ENCODE measurements at regions not wholly inside any gene's neighbourhood (a gene's known extent, or its start where the extent isn't known, plus 50 kb on each side); places are given as distances from the start of the nearest gene placed in this dataset.

DNA sequence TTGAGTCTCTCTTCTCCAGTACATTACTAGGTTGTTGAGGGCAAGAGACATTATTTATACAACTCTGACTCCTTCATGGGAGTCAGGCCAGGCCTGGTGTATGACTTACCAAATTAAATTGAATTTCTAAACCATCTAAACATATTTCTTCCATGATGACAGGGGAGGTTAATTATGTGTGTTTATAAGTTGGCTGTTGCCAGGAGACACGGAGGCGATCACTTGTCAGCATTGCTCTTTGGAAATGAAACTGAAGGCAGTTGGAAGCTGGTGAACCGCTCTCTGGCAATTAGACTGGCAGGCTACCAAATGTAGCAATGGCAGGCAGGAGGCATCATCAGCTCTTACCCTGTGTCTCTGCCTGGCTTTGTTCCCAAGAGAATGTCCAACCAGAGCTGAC is 241.4 kb downstream of the KCNS3 start:
- POLR2A ChIA-PET, result no interaction called here

DNA sequence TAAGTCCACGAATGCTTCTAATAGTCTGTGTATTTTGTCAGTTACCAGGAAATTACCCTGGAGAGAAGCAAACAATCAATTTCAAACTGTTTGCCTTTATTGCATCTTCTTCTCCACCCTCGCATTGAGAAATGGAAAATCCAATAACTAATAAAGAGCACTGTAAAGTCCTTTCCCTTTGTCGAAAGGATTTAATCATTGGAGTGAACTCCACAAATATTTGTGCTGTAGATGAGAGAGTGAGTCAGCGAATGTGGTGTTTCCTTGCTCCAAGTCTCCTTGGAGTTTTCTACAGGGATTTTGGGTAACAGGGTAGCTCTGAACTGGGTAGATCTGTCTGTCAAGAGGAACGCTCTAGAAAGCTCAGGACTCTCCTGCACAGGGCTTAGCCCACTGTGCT is 240.2 kb downstream of the KCNS3 start:
- TF ChIP-seq, protein P1, sequence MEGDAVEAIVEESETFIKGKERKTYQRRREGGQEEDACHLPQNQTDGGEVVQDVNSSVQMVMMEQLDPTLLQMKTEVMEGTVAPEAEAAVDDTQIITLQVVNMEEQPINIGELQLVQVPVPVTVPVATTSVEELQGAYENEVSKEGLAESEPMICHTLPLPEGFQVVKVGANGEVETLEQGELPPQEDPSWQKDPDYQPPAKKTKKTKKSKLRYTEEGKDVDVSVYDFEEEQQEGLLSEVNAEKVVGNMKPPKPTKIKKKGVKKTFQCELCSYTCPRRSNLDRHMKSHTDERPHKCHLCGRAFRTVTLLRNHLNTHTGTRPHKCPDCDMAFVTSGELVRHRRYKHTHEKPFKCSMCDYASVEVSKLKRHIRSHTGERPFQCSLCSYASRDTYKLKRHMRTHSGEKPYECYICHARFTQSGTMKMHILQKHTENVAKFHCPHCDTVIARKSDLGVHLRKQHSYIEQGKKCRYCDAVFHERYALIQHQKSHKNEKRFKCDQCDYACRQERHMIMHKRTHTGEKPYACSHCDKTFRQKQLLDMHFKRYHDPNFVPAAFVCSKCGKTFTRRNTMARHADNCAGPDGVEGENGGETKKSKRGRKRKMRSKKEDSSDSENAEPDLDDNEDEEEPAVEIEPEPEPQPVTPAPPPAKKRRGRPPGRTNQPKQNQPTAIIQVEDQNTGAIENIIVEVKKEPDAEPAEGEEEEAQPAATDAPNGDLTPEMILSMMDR (IDR thresholded peaks at IDR 0.05; ENCODE audit: insufficient read depth, low read depth, low read length), result no peak
- ChIA-PET CTCF (interaction anchor here (0.7 to 6.4 kb wide), 6 partner anchors 10 to 268 kb away, joined by 3 to 53 read pairs (median 4); no protein-coding TSS in a partner anchor), POLR2A (no interaction called here)
- Histone ChIP-seq H3K4me3 (ENCODE audit: low read depth, low read length) (no peak overlapping the region), H3K27me3 (ENCODE audit: control insufficient read depth, insufficient read depth, low read length) (peaks cover 2% of the 10 kb centered on the region; the same call in 1 of the 2 replicates), H3K36me3 (ENCODE audit: control insufficient read depth, insufficient read depth, low read length) (no peaks in the 10 kb centered on the region)
- no peak for DNase-seq (ENCODE audit: low read depth)

More for the DNA sequence above, 241.4 kb downstream of the KCNS3 start:
- H3K4me3 ChIP-seq (ENCODE audit: low read depth, low read length), result no peak overlapping the region
- CTCF ChIA-PET, result interaction anchor here (0.9 to 6.4 kb wide), 5 partner anchors 10 to 269 kb away, joined by 3 to 53 read pairs (median 3); no protein-coding TSS in a partner anchor
- H3K36me3 ChIP-seq (ENCODE audit: control insufficient read depth, insufficient read depth, low read length), result no peaks in the 10 kb centered on the region
- TF ChIP-seq, protein P1 (IDR thresholded peaks at IDR 0.05; ENCODE audit: insufficient read depth, low read depth, low read length), result no peak
- H3K27me3 ChIP-seq (ENCODE audit: control insufficient read depth, insufficient read depth, low read length), result peaks cover 2% of the 10 kb centered on the region; the same call in 1 of the 2 replicates
- DNase-seq (ENCODE audit: low read depth), result no peak

DNA sequence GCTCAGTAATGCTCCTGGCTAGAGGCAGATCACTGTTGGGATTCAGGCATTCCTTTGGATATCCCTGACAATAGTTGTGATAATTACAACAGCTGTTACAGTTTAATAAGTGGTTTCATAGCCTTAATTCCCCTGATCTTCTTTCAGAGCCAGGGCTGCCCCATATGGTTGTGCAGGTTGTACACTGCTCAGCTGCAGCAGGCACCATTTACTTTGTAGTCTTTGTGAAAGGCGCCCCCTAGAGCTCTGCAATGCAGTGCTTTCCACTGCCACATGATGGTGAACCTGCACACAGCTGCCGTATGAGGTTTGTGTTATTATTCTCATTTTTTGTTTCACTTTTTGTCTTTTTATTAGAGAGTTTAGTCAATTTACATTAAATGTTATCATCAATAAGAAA is 239.1 kb downstream of the KCNS3 start:
- CTCF ChIA-PET, result interaction anchor here (0.6 to 6.4 kb wide), 22 partner anchors 9 to 399 kb away, joined by 3 to 53 read pairs (median 4); no protein-coding TSS in a partner anchor
- no peak for DNase-seq (ENCODE audit: low read depth)
- Histone ChIP-seq H3K4me3 (ENCODE audit: low read depth, low read length) (no peak overlapping the region), H3K36me3 (ENCODE audit: control insufficient read depth, insufficient read depth, low read length) (no peaks in the 10 kb centered on the region), H3K27me3 (ENCODE audit: control insufficient read depth, insufficient read depth, low read length) (no peaks in the 10 kb centered on the region; the same call in 1 of the 2 replicates)
- TF ChIP-seq, protein P1 (IDR thresholded peaks at IDR 0.05; ENCODE audit: insufficient read depth, low read depth, low read length), result peak; percentile 73
- POLR2A ChIA-PET, result no interaction called here

DNA sequence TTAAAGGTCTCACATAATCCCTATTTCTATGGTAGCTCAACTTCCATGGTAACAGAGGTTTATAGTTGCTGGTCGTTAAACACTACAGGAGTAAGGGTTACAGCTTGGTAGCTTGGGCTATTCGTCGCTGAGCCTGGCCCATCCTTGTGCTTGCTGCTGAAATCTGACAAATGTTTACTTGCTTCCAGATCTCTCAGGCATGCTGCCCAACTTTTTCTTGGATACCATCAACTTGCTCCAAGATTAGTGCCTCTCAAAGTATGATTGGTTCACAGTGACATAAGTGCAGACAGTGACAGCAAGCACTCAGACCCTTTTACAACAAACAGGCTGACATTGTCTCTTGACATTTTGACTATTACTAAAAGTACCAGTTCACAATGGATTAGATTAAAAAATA is 231.8 kb downstream of the KCNS3 start:
- Histone ChIP-seq H3K27me3 (ENCODE audit: control insufficient read depth, insufficient read depth, low read length) (no peaks in the 10 kb centered on the region), H3K4me3 (ENCODE audit: low read depth, low read length) (no peak overlapping the region), H3K36me3 (ENCODE audit: control insufficient read depth, insufficient read depth, low read length) (no peaks in the 10 kb centered on the region)
- ChIA-PET CTCF (interaction anchor here (1.3 kb wide), 1 partner anchor 258 kb away, joined by 3 read pairs; no protein-coding TSS in a partner anchor), POLR2A (no interaction called here)
- TF ChIP-seq, protein P1 (IDR thresholded peaks at IDR 0.05; ENCODE audit: insufficient read depth, low read depth, low read length), result no peak
- DNase-seq (ENCODE audit: low read depth), result no peak

DNA sequence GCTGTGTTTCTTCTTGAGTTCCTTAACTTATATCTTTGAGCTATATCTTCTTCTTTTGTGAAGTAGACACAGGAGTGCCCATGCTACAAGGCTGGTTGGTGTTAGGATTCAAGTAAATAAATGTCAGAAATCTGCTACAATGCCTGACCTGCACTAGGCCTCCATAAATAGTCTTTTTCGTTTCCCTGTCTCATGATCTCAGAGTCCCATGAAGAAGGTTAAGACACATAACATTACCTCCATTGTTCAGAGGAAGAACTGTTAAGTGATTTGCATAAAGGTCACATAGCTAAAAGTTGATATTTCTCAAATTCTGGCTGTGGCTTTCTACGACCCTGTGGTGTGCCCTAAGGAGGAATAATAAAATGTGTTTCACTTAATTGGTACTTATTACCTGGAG is 228.4 kb downstream of the KCNS3 start:
- no peaks in the 10 kb centered on the region for H3K36me3 ChIP-seq (ENCODE audit: control insufficient read depth, insufficient read depth, low read length)
- ChIA-PET CTCF (interaction anchor here (1.3 to 1.8 kb wide), 2 partner anchors 10 to 254 kb away, joined by 4 to 6 read pairs; no protein-coding TSS in a partner anchor), POLR2A (no interaction called here)
- TF ChIP-seq, protein P1 (IDR thresholded peaks at IDR 0.05; ENCODE audit: insufficient read depth, low read depth, low read length), result no peak
- H3K27me3 ChIP-seq (ENCODE audit: control insufficient read depth, insufficient read depth, low read length), result no peaks in the 10 kb centered on the region
- DNase-seq (ENCODE audit: low read depth), result no peak
- no peak overlapping the region for H3K4me3 ChIP-seq (ENCODE audit: low read depth, low read length)

All from BJ (cell line).